Hematopoietic multipotent progenitor cell (in vitro differentiated cells): ENCODE measurements at regions not wholly inside any gene's neighbourhood (a gene's known extent, or its start where the extent isn't known, plus 50 kb on each side); places are given as distances from the start of the nearest gene placed in this dataset.
"Not testable (repeated sequence)": the region's sequence is repeated elsewhere in the genome, so short reads cannot be mapped to it uniquely, and the experiment has no call there.

ENCODE experiments used
- DNase-seq, 3 donors: peaks; one replicate each; pipeline ENCODE4 v3.0.0-alpha.2; 2011 to 2015; ENCODE audit warnings: low read depth in 2 of 3, low spot score in 2 of 3

GRCh38 chr5:26563979-26564378 lies 474.4 kb downstream of the CDH9 start:
- DNase-seq, result no peak

- no peak for DNase-seq
Observed at GRCh38 chr5:26553079-26553478, 485.3 kb downstream of the CDH9 start.

GRCh38 chr5:26543987-26544386 lies 494.4 kb downstream of the CDH9 start:
- no peak for DNase-seq

- no peak for DNase-seq
Observed at GRCh38 chr5:26538226-26538625, 500.2 kb downstream of the CDH9 start.

- DNase-seq, result no peak
Observed at GRCh38 chr5:26535215-26535614, 503.2 kb downstream of the CDH9 start.

- no peak for DNase-seq
Observed at GRCh38 chr5:26530305-26530704, 508.1 kb downstream of the CDH9 start.

- DNase-seq, result no peak
Observed at GRCh38 chr5:26519245-26519644, 519.1 kb downstream of the CDH9 start.

GRCh38 chr5:26518065-26518464 lies 520.3 kb downstream of the CDH9 start:
- no peak for DNase-seq

GRCh38 chr5:26498972-26499371 lies 539.4 kb downstream of the CDH9 start:
- no peak for DNase-seq

- DNase-seq, result no peak
Observed at GRCh38 chr5:26495437-26495836, 542.9 kb downstream of the CDH9 start.

- no peak for DNase-seq
Observed at GRCh38 chr5:26492906-26493459, 545.4 kb downstream of the CDH9 start.

- DNase-seq, result no peak
Observed at GRCh38 chr5:26487553-26487952, 550.8 kb downstream of the CDH9 start.

GRCh38 chr5:26486631-26487030 lies 551.8 kb downstream of the CDH9 start:
- no peak for DNase-seq

GRCh38 chr5:26485146-26485860 lies 553.1 kb downstream of the CDH9 start:
- not testable (repeated sequence) for DNase-seq

GRCh38 chr5:26482810-26483375 lies 555.5 kb downstream of the CDH9 start:
- peak in 2 of 3 donors; percentile 3 to 24 for DNase-seq

GRCh38 chr5:26482076-26482809 lies 556.1 kb downstream of the CDH9 start:
- no peak for DNase-seq

- no peak for DNase-seq
Observed at GRCh38 chr5:26470439-26470838, 567.9 kb downstream of the CDH9 start.

- no peak for DNase-seq
Observed at GRCh38 chr5:26439121-26439520, 599.3 kb downstream of the CDH9 start.

GRCh38 chr5:26434688-26435087 lies 603.7 kb downstream of the CDH9 start:
- DNase-seq, result no peak

- no peak for DNase-seq
Observed at GRCh38 chr5:26432386-26432785, 606.0 kb downstream of the CDH9 start.

- no peak for DNase-seq
Observed at GRCh38 chr5:26430323-26430722, 608.1 kb downstream of the CDH9 start.

- DNase-seq, result no peak
Observed at GRCh38 chr5:26427281-26427680, 611.1 kb downstream of the CDH9 start.
